GM19025 (cell line): ENCODE measurements at regions not wholly inside any gene's neighbourhood (a gene's known extent, or its start where the extent isn't known, plus 50 kb on each side); places are given as distances from the start of the nearest gene placed in this dataset.

Experiments used
- ATAC-seq: cut with Tn5 transposase; IDR thresholded peaks from one replicate; pipeline ENCODE4 v1.9.1; 2021; ENCODE audit warnings: mild to moderate bottlenecking, low read depth, moderate library complexity; ENCODE audit not compliant: unreplicated experiment

- no peak for ATAC-seq
Measured at GRCh38 chr2:181114021-181114420, 133.6 kb downstream of the UBE2E3 start.

DNA sequence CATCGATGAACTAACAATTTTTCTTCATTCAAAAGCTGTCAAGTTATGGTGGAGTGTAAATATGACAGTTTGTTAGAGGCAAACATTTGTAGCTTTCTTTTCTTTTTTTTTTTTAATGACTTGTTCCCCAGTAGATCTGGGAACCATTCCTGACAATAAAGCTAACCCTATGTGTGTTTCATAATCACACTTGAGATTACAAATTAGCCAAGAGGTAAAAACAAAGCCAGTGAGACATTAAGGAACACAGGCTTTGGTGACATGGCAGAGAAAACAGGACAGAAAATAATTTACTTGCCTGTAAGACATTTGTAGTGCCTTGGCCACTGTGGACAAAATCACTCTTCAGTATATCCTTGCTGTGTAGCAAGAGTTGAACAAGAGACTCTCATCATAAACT, 135.9 kb downstream of the UBE2E3 start:
- no peak for ATAC-seq

DNA sequence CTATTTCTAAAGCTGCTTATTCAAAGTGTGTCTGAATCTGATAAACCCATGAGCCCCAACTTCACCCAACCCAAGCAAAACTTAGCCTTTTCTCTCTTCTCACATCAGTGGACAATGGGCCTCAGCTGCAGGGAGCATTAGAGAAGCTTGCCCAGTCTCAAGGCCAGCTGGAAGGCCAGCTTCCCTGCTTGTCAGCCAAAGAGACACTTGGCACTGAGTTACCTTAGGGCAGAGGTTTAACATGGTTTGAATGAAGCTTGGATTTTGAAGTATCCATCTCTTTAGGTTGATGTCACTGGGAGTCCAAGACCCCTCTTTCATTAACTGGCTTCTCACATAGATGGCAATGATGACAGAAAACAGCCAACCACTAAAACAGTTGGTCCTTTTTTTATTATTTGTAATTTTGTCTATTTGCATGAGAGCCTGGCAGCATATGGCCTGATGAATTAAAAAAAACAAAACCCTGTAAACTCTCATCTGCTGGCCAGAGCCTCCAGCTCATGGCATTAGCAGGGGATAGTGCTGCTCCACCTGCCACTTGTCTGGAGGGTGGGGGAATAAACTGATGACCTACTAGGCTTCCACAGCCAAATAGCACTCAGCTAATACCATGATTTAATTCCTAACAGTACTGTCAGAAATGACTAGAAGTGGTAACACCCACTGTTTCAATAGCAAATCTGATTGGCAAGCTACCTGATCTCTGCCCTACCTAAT, 137.0 kb downstream of the UBE2E3 start:
- no peak for ATAC-seq

DNA sequence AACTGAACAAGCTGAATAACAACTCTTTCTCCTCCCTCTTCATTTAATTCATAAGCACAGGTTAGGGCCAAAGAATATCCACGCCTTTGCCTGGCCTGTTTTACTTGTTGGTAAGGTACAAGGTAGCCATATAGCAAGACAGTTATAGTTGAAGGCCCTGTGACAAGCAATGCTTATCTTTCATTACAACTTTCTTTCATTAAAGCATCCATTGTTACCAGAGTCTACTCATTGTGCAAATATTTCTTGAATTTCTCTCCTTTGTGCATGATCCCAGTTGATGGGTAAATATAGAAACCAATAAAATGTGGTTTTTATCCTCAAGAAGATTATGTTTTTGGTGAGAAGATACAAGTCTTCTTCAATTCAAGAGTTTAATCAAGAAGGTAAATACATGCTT, 140.2 kb downstream of the UBE2E3 start:
- ATAC-seq = no peak

- ATAC-seq = no peak
Measured at GRCh38 chr2:181121996-181122395, 141.6 kb downstream of the UBE2E3 start.

DNA sequence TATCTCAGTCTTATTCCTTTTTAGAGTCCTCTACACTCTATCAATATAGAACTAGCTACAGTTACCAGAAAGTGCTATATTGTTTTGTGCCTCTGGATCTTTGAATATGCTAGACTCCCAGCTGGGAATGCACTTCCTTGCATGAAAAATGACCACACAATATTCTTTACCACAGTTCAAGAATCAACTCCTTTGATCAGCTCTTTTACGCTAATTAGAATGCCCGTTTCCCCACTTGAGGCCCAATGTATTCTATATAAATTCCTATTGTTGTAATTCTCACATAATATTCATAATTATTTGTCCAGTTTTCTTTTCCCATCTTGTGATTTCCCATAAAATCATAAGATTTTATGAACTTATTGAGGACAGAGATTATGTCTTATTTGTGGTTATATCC, 142.2 kb downstream of the UBE2E3 start:
- no peak for ATAC-seq

- ATAC-seq = peak; percentile 91
Measured at GRCh38 chr2:181123798-181124231, 143.4 kb downstream of the UBE2E3 start.

- ATAC-seq = no peak
Measured at GRCh38 chr2:181124497-181124896, 144.1 kb downstream of the UBE2E3 start.

DNA sequence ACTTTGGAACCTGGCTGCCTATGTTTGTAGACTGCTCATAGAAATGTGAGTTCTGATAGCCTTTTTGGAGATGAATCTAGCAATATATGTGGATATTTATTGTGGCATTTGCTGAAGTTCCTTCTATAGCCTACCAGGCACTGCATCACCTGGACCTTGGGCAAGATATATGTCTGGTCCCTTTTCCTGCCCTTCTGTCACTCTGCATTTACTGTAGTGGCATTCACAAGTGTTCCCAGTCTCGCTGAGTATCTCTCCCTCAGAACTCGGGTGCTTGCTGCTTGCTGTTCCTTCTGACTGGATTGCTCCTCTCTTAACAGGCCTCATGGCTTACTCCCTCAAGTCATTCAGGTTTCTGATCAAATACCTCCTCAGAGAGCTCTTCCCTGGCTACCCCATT, 145.0 kb downstream of the UBE2E3 start:
- ATAC-seq = no peak

- ATAC-seq = no peak
Measured at GRCh38 chr2:181126311-181126868, 146.0 kb downstream of the UBE2E3 start.

- peak; percentile 59 for ATAC-seq
Measured at GRCh38 chr2:181128199-181128598, 147.8 kb downstream of the UBE2E3 start.

DNA sequence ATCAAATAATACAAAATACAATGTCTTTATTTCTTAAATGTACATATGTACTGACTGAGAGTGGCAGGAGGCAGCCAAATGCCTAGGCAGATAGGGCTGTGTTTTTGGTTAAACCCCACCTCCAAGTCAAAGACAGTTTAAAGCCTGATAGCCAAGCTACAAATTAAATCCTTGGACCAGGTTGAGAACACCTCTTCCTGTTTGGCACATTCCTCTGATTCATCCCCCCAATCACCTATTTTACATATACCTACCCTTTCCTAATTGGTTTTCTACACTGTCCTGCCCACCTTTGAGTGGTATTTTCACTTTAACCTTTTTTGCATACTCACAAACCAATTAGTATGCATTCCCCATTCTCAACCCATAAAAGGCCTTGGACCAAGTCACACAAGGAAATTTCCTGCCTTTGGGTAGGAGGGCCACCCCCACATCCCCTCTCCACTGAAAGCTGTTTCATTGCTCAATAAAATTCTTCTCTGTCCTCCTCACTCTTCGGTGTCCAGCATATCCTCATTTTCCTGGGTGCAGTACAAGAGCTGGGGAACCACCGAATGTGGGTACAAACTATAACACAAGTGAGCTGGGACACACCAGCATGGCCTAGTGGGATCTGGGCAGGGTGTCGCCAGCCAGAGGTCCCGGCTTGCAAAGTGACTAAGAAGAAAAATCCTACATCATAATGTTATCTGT, 149.1 kb downstream of the UBE2E3 start:
- ATAC-seq = no peak

DNA sequence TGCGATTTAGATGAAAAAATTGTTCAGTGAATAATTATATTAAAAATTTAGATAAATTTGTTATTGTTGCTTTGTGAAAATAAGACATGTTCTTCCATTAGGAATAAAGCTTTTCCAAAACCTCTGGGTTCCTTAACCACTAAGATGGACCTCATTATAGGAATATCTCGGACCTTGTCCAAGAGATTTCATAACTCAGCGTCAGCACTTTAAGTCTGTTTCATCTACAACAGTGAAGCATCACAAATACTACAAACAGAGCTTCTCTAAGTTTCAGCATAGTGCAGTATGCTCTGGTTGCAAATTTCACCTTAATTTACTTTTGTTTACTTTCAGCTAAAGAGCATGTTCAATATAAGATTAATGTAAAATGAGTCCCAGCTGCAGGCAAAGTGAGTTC, 150.3 kb downstream of the UBE2E3 start:
- ATAC-seq = no peak

GRCh38 chr2:181131584-181131983, 151.2 kb downstream of the UBE2E3 start:
- ATAC-seq = no peak

DNA sequence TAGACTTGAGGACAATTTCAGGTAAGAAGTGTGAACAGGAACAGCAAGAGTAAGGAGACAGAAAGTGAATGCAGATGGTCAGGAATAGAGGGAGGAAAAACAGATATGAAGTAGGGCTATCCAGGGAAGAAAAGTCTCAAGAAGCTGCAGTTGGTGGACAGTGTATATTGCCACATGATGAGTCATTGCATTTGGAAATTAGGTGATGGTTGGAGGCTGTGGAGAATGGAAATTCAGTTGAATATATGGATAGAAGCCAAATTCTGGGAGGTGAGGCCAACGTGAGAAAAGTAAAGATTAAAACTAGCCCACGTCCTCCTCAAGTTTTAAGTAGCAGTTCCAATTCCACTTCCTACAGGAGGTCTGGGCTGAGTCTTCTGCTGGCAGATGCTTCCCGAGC, 158.4 kb downstream of the UBE2E3 start:
- no peak for ATAC-seq

DNA sequence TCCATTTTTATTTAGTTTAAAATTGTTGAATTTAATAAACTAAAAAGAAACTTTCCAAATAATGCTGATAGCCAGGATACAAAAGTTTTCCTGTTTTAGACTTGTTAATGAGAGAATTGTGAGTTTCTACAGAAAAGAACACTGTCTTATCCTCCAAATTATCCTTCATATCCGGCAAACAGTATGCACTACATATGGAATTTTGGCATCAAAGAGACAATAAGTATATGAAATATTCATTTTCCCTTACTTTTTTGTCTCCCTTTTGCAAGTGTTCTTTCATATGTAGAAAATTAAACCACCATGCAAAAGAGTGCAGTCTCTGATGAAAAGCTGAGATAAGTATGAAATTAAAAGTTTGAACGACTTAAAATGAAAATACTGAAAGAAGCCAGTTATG, 159.4 kb downstream of the UBE2E3 start:
- no peak for ATAC-seq

- no peak for ATAC-seq
Measured at GRCh38 chr2:181140414-181140813, 160.0 kb downstream of the UBE2E3 start.

DNA sequence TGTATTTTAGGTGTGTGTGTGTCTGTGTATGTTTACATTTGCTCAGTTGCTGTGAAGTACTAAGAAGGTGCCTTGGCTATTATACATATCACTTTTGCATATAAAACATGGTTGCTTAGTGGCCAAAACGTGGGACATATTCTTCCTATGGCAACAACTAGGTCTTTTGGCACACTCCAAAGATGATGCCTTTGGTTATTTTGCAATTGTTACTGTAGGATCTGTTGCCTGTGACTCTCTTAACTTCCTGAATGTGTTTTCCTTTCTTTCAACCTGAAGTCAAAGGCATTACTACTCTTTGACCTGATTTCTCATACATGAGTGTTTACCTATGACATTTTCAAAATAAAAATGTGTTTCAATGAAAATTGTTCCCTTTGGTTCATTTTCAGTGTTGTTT, 160.5 kb downstream of the UBE2E3 start:
- no peak for ATAC-seq

- no peak for ATAC-seq
Measured at GRCh38 chr2:181141676-181142075, 161.3 kb downstream of the UBE2E3 start.

GRCh38 chr2:181142514-181142913, 162.1 kb downstream of the UBE2E3 start:
- no peak for ATAC-seq

- no peak for ATAC-seq
Measured at GRCh38 chr2:181143790-181144300, 163.4 kb downstream of the UBE2E3 start.

DNA sequence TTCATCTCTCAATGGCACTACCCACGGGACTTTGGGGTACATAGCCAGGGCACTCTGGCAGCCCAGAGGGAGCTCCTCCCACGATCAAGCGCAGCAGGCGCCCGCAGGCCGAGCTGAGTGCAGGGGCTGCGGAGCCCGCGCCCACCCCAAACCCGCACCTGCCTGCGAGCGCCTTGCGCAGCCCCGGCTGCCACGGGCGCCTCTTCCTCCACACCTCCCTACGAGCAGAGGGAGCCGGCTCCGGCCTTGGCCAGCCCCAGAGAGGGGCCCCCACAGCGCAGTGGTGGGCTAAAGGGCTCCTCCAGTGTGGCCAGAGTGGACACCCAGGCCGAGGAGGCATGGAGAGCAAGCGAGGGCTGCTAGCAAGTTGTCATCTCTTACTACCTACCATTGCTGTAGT, 165.2 kb downstream of the UBE2E3 start:
- ATAC-seq = no peak
